Fibroblast of lung (primary cell): ENCODE measurements at regions not wholly inside any gene's neighbourhood (a gene's known extent, or its start where the extent isn't known, plus 50 kb on each side); places are given as distances from the start of the nearest gene placed in this dataset.

Experiments used
- DNase-seq, 2 donors: peaks; one replicate each; pipeline versions ENCODE4 v3.0.0 to v3.0.0-alpha.2; 2010; ENCODE audit warnings: low read depth in 2 of 2
- H2AFZ ChIP-seq: 2 replicates; pipeline ENCODE4 v1.5.1; 2012; ENCODE audit warnings: low read length, control low read depth, inconsistent platforms
- H3K27ac ChIP-seq: 2 replicates; pipeline ENCODE4 v1.5.1; 2011; ENCODE audit warnings: low read length, control low read depth; ENCODE audit not compliant: insufficient read depth
- H3K27me3 ChIP-seq: 2 replicates; pipeline ENCODE4 v1.5.1; 2011; ENCODE audit warnings: mild to moderate bottlenecking, low read length; ENCODE audit not compliant: control insufficient read depth, insufficient read depth
- H3K36me3 ChIP-seq: 2 replicates; pipeline ENCODE4 v1.5.1; 2011; ENCODE audit warnings: low read length; ENCODE audit not compliant: control insufficient read depth, insufficient read depth
- H3K4me1 ChIP-seq: 2 replicates; pipeline ENCODE4 v1.5.1; 2011; ENCODE audit warnings: low read length; ENCODE audit not compliant: control insufficient read depth, insufficient read depth; ENCODE audit errors: extremely low read depth
- H3K4me2 ChIP-seq: 2 replicates; pipeline ENCODE4 v1.5.1; 2011; ENCODE audit warnings: low read length, control low read depth; ENCODE audit not compliant: insufficient read depth; ENCODE audit errors: extremely low read depth
- H3K4me3 ChIP-seq, 4 experiments: fragments of 200-600 bp in 1 of 4; sonication (generic) in 1 of 4; replicated peaks in 1 of 4; 2 replicates each; pipeline ENCODE4 v1.5.1; 2011 to 2016; ENCODE audit warnings: low read length in 4 of 4, low read depth in 3 of 4, mild to moderate bottlenecking in 3 of 4, control low read depth in 2 of 4, inconsistent platforms in 1 of 4, mixed read lengths in 1 of 4; ENCODE audit not compliant: insufficient read depth in 1 of 4; ENCODE audit errors: control extremely low read depth in 1 of 4
- H3K79me2 ChIP-seq: 2 replicates; pipeline ENCODE4 v1.5.1; 2012; ENCODE audit warnings: mild to moderate bottlenecking, low read length, inconsistent platforms; ENCODE audit not compliant: control insufficient read depth, insufficient read depth
- H3K9ac ChIP-seq: 2 replicates; pipeline ENCODE4 v1.5.1; 2011; ENCODE audit warnings: mild to moderate bottlenecking, low read length, control low read depth; ENCODE audit not compliant: insufficient read depth
- H3K9me3 ChIP-seq: 2 replicates; pipeline ENCODE4 v1.5.1; 2012; ENCODE audit warnings: low read depth, low read length; ENCODE audit not compliant: control insufficient read depth, insufficient read depth
- H4K20me1 ChIP-seq: 2 replicates; pipeline ENCODE4 v1.5.1; 2011; ENCODE audit warnings: low read length; ENCODE audit not compliant: control insufficient read depth, insufficient read depth; ENCODE audit errors: extremely low read depth
- EZH2 ChIP-seq: IDR thresholded peaks from 2 replicates; pipeline ENCODE4 v1.5.1; 2012; ENCODE audit warnings: low read length, control low read depth, mild to moderate bottlenecking; ENCODE audit errors: missing control alignments
- TF ChIP-seq, protein P1 (sequence below), 2 donors: IDR thresholded peaks in 1 of 2; conservative IDR thresholded peaks in 1 of 2; 1 replicate in 1 of 2; 2 replicates in 1 of 2; pipeline ENCODE4 v1.5.1; 2011 to 2012; ENCODE audit warnings: low read length in 2 of 2, control low read depth in 1 of 2, inconsistent platforms in 1 of 2, low read depth in 1 of 2, mild to moderate bottlenecking in 1 of 2

GRCh38 chrX:8272821-8273220 is 101.8 kb upstream of the VCX2 start:
- Histone ChIP-seq H2AFZ (no peak overlapping the region), H3K9ac (no peak overlapping the region), H3K27ac (no peak overlapping the region), H3K4me3 (no peak overlapping the region), H3K27me3 (no peaks in the 10 kb centered on the region), H4K20me1 (no peaks in the 10 kb centered on the region), H3K9me3 (no peaks in the 10 kb centered on the region), H3K4me1 (no peaks in the 10 kb centered on the region), H3K79me2 (no peaks in the 10 kb centered on the region), H3K36me3 (no peaks in the 10 kb centered on the region), H3K4me2 (no peak overlapping the region)
- DNase-seq: peak in 1 of 2 donors; percentile 0
- TF ChIP-seq EZH2: no peak
- TF ChIP-seq, protein P1, sequence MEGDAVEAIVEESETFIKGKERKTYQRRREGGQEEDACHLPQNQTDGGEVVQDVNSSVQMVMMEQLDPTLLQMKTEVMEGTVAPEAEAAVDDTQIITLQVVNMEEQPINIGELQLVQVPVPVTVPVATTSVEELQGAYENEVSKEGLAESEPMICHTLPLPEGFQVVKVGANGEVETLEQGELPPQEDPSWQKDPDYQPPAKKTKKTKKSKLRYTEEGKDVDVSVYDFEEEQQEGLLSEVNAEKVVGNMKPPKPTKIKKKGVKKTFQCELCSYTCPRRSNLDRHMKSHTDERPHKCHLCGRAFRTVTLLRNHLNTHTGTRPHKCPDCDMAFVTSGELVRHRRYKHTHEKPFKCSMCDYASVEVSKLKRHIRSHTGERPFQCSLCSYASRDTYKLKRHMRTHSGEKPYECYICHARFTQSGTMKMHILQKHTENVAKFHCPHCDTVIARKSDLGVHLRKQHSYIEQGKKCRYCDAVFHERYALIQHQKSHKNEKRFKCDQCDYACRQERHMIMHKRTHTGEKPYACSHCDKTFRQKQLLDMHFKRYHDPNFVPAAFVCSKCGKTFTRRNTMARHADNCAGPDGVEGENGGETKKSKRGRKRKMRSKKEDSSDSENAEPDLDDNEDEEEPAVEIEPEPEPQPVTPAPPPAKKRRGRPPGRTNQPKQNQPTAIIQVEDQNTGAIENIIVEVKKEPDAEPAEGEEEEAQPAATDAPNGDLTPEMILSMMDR (conservative IDR thresholded peaks at IDR 0.05 in 1 of 2, IDR thresholded peaks at IDR 0.05 in 1 of 2; ENCODE audit: low read depth in 1 of 2, low read length in 2 of 2): no peak

- Histone ChIP-seq H3K4me1 (no peaks in the 10 kb centered on the region), H3K4me2 (no peak overlapping the region), H3K9ac (no peak overlapping the region), H2AFZ (no peak overlapping the region), H3K4me3 (no peak overlapping the region), H3K27ac (no peak overlapping the region), H3K36me3 (no peaks in the 10 kb centered on the region), H3K27me3 (no peaks in the 10 kb centered on the region), H4K20me1 (no peaks in the 10 kb centered on the region), H3K9me3 (no peaks in the 10 kb centered on the region), H3K79me2 (no peaks in the 10 kb centered on the region)
- DNase-seq: peak in 1 of 2 donors; percentile 75
- TF ChIP-seq, protein P1 (conservative IDR thresholded peaks at IDR 0.05 in 1 of 2, IDR thresholded peaks at IDR 0.05 in 1 of 2; ENCODE audit: low read depth in 1 of 2, low read length in 2 of 2): no peak
- TF ChIP-seq EZH2: no peak
Measured at GRCh38 chrX:8273451-8273895, 102.4 kb upstream of the VCX2 start.

DNA sequence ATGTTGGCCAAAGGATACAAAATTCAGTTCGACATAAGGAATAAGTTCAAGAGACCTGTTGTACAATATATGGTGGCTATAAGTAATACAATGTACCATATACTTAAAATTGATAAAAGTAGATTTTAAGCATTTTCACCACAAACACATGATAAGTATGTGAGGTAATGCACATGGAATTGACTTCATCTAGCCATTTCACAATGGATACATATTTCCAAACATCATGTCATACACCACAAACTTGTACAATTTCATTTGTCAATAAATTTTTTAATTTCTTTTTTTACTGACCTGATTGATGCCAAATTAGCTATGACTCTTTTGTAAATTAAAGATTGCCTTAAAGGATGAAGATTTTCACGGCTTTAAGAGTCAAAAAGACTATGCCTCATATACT is 103.1 kb upstream of the VCX2 start:
- H3K4me1 ChIP-seq: no peaks in the 10 kb centered on the region
- no peak overlapping the region for H3K27ac ChIP-seq
- H3K9me3 ChIP-seq: no peaks in the 10 kb centered on the region
- TF ChIP-seq EZH2: no peak
- TF ChIP-seq, protein P1 (conservative IDR thresholded peaks at IDR 0.05 in 1 of 2, IDR thresholded peaks at IDR 0.05 in 1 of 2; ENCODE audit: low read depth in 1 of 2, low read length in 2 of 2): no peak
- H3K79me2 ChIP-seq: no peaks in the 10 kb centered on the region
- H3K36me3 ChIP-seq: no peaks in the 10 kb centered on the region
- no peak overlapping the region for H3K4me3 ChIP-seq
- no peaks in the 10 kb centered on the region for H3K27me3 ChIP-seq
- H4K20me1 ChIP-seq: no peaks in the 10 kb centered on the region
- no peak overlapping the region for H3K4me2 ChIP-seq
- peak in 1 of 2 donors; percentile 45 for DNase-seq
- H3K9ac ChIP-seq: no peak overlapping the region
- H2AFZ ChIP-seq: no peak overlapping the region
